ENCODE measurements at regions not wholly inside any gene's neighbourhood (a gene's known extent, or its start where the extent isn't known, plus 50 kb on each side); places are given as distances from the start of the nearest gene placed in this dataset.

DNA sequence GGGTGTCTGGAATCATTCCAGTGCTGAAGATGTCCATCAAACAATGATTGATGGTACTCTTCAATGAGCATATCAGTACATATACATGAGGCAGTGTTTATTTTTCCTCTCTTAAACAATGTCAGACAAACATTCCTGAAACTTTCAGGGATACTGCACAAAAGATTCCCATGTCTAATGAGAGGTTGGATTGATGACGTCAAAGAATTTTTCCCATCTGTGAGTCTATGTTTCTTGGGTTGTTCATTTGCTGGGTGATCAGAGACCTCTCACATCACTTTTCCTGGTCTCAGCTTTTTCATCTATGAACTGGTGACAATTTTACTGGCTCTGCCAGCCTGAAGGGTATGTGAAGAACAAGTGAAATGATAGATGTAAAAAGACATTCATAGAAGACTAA lies 325.5 kb downstream of the EN1 start:
- Histone ChIP-seq H3K4me2 (ENCODE audit: low read depth, low read length, poor library complexity, severe bottlenecking) (no peak overlapping the region), H3K9me3 (ENCODE audit: insufficient read depth, low read length) (no peaks in the 10 kb centered on the region), H4K20me1 (ENCODE audit: low read depth, low read length) (no peaks in the 10 kb centered on the region), H3K36me3 (ENCODE audit: low read length) (no peaks in the 10 kb centered on the region), H3F3A (ENCODE audit: insufficient read depth) (no peaks in the 10 kb centered on the region), H3K4me3 (ENCODE audit: insufficient read depth, low read length, poor library complexity, severe bottlenecking) (no peak overlapping the region), H3K9ac (ENCODE audit: low read length) (no peak overlapping the region), H3K27ac (ENCODE audit: low read depth, low read length) (no peak overlapping the region), H3K9me2 (replicated peaks; ENCODE audit: insufficient read depth, low read length) (no peaks in the 10 kb centered on the region), H3K27me3 (ENCODE audit: low read length) (no peaks in the 10 kb centered on the region), H3K79me2 (ENCODE audit: insufficient read depth, low read length) (no peaks in the 10 kb centered on the region), H2AFZ (ENCODE audit: low read depth, low read length, severe bottlenecking) (no peak overlapping the region)
- TF ChIP-seq, protein P1, sequence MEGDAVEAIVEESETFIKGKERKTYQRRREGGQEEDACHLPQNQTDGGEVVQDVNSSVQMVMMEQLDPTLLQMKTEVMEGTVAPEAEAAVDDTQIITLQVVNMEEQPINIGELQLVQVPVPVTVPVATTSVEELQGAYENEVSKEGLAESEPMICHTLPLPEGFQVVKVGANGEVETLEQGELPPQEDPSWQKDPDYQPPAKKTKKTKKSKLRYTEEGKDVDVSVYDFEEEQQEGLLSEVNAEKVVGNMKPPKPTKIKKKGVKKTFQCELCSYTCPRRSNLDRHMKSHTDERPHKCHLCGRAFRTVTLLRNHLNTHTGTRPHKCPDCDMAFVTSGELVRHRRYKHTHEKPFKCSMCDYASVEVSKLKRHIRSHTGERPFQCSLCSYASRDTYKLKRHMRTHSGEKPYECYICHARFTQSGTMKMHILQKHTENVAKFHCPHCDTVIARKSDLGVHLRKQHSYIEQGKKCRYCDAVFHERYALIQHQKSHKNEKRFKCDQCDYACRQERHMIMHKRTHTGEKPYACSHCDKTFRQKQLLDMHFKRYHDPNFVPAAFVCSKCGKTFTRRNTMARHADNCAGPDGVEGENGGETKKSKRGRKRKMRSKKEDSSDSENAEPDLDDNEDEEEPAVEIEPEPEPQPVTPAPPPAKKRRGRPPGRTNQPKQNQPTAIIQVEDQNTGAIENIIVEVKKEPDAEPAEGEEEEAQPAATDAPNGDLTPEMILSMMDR (IDR thresholded peaks at IDR 0.05; ENCODE audit: insufficient read depth, low read length, poor library complexity, severe bottlenecking): no peak
- no peak for TF ChIP-seq EZH2phosphoT487 (conservative IDR thresholded peaks at IDR 0.05; ENCODE audit: low read length)

DNA sequence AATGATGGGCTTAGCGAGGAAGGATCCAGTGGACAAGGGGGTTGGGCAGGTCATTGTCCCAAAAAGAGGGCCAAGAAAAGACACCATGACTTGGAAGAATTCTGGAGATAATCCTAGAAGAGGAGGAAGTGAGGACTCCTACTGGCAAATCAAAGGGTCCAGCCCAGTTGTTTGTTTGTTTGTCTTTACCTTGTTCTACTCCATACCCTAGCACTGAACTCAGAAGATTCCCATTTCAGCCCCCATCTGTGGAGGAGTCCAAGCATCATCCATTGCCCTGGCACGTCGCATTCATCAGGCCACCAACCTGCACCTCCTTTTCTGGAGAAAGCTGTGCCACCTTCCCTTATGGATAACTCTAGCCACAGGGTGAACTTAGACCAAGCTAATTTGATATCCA lies 326.2 kb downstream of the EN1 start:
- Histone ChIP-seq H3K27ac (ENCODE audit: low read depth, low read length) (no peak overlapping the region), H3K4me3 (ENCODE audit: insufficient read depth, low read length, poor library complexity, severe bottlenecking) (no peak overlapping the region), H3K9ac (ENCODE audit: low read length) (no peak overlapping the region), H3K4me2 (ENCODE audit: low read depth, low read length, poor library complexity, severe bottlenecking) (no peak overlapping the region), H2AFZ (ENCODE audit: low read depth, low read length, severe bottlenecking) (no peak overlapping the region), H3F3A (ENCODE audit: insufficient read depth) (no peaks in the 10 kb centered on the region), H3K79me2 (ENCODE audit: insufficient read depth, low read length) (no peaks in the 10 kb centered on the region), H3K9me2 (replicated peaks; ENCODE audit: insufficient read depth, low read length) (no peaks in the 10 kb centered on the region), H3K27me3 (ENCODE audit: low read length) (no peaks in the 10 kb centered on the region), H3K9me3 (ENCODE audit: insufficient read depth, low read length) (no peaks in the 10 kb centered on the region), H4K20me1 (ENCODE audit: low read depth, low read length) (no peaks in the 10 kb centered on the region), H3K36me3 (ENCODE audit: low read length) (no peaks in the 10 kb centered on the region)
- TF ChIP-seq, protein P1 (IDR thresholded peaks at IDR 0.05; ENCODE audit: insufficient read depth, low read length, poor library complexity, severe bottlenecking): no peak
- TF ChIP-seq EZH2phosphoT487 (conservative IDR thresholded peaks at IDR 0.05; ENCODE audit: low read length): no peak

DNA sequence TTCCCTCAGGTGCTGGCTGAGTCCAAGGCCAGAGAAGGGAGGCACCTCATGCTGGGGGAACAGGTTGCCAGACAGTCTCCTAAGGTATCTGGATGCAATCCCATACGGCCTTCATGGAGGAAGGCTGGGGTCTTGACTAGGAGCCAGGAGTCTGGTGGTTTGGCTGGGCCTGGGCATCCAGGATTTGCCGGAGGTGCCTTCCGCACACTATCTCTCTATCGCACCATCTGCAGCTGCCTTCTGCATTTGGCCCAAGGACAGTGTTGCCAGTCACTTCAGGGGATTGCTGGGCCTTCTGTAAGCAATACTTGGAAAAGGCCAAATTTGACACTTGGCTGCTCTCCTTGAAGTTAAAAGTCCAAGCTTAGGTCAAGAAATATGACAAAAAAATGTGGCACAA lies 327.2 kb downstream of the EN1 start:
- Histone ChIP-seq H2AFZ (ENCODE audit: low read depth, low read length, severe bottlenecking) (no peak overlapping the region), H3K27ac (ENCODE audit: low read depth, low read length) (no peak overlapping the region), H3K4me3 (ENCODE audit: insufficient read depth, low read length, poor library complexity, severe bottlenecking) (no peak overlapping the region), H4K20me1 (ENCODE audit: low read depth, low read length) (no peaks in the 10 kb centered on the region), H3K9ac (ENCODE audit: low read length) (no peak overlapping the region), H3K4me2 (ENCODE audit: low read depth, low read length, poor library complexity, severe bottlenecking) (no peak overlapping the region), H3K9me3 (ENCODE audit: insufficient read depth, low read length) (no peaks in the 10 kb centered on the region), H3K27me3 (ENCODE audit: low read length) (no peaks in the 10 kb centered on the region), H3K36me3 (ENCODE audit: low read length) (no peaks in the 10 kb centered on the region), H3K79me2 (ENCODE audit: insufficient read depth, low read length) (no peaks in the 10 kb centered on the region), H3F3A (ENCODE audit: insufficient read depth) (no peaks in the 10 kb centered on the region), H3K9me2 (replicated peaks; ENCODE audit: insufficient read depth, low read length) (no peaks in the 10 kb centered on the region)
- TF ChIP-seq, protein P1 (IDR thresholded peaks at IDR 0.05; ENCODE audit: insufficient read depth, low read length, poor library complexity, severe bottlenecking): no peak
- no peak for TF ChIP-seq EZH2phosphoT487 (conservative IDR thresholded peaks at IDR 0.05; ENCODE audit: low read length)

DNA sequence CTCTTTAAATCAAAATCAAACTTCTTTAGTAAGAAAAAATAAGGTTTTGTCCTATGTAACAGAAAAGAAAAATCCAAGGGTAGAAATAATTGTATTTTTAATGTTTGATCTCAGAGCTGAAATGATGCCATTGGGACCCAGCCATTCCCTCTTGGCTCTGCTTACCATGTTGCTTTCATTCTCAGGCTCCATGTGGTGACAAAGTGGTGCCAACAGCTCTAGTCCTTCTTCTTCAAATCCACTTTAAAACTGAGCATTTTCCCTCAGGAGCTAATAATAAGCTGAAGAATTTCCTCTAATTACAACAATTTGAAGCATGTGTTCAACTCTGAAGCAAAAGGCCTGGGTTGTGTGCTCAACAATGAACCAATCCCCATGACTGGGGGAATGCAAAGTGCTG lies 327.9 kb downstream of the EN1 start:
- Histone ChIP-seq H3K27ac (ENCODE audit: low read depth, low read length) (no peak overlapping the region), H3F3A (ENCODE audit: insufficient read depth) (no peaks in the 10 kb centered on the region), H3K4me3 (ENCODE audit: insufficient read depth, low read length, poor library complexity, severe bottlenecking) (no peak overlapping the region), H3K79me2 (ENCODE audit: insufficient read depth, low read length) (no peaks in the 10 kb centered on the region), H2AFZ (ENCODE audit: low read depth, low read length, severe bottlenecking) (no peak overlapping the region), H3K36me3 (ENCODE audit: low read length) (no peaks in the 10 kb centered on the region), H3K9ac (ENCODE audit: low read length) (no peak overlapping the region), H3K4me2 (ENCODE audit: low read depth, low read length, poor library complexity, severe bottlenecking) (no peak overlapping the region), H4K20me1 (ENCODE audit: low read depth, low read length) (no peaks in the 10 kb centered on the region), H3K27me3 (ENCODE audit: low read length) (no peaks in the 10 kb centered on the region), H3K9me3 (ENCODE audit: insufficient read depth, low read length) (no peaks in the 10 kb centered on the region), H3K9me2 (replicated peaks; ENCODE audit: insufficient read depth, low read length) (no peaks in the 10 kb centered on the region)
- TF ChIP-seq, protein P1 (IDR thresholded peaks at IDR 0.05; ENCODE audit: insufficient read depth, low read length, poor library complexity, severe bottlenecking): no peak
- no peak for TF ChIP-seq EZH2phosphoT487 (conservative IDR thresholded peaks at IDR 0.05; ENCODE audit: low read length)

Measured in SU-DHL-6 (cell line).